ENCODE measurements at regions not wholly inside any gene's neighbourhood (a gene's known extent, or its start where the extent isn't known, plus 50 kb on each side); places are given as distances from the start of the nearest gene placed in this dataset.
"Not testable (repeated sequence)": the region's sequence is repeated elsewhere in the genome, so short reads cannot be mapped to it uniquely, and the experiment has no call there.

GRCh38 chr2:22167256-22167655 is 1043.5 kb downstream of the TDRD15 start:
- no peak for DNase-seq (ENCODE audit: low read depth)
- no peak overlapping the region for H3K4me3 ChIP-seq (ENCODE audit: low read depth, low read length)
- TF ChIP-seq, protein P1, sequence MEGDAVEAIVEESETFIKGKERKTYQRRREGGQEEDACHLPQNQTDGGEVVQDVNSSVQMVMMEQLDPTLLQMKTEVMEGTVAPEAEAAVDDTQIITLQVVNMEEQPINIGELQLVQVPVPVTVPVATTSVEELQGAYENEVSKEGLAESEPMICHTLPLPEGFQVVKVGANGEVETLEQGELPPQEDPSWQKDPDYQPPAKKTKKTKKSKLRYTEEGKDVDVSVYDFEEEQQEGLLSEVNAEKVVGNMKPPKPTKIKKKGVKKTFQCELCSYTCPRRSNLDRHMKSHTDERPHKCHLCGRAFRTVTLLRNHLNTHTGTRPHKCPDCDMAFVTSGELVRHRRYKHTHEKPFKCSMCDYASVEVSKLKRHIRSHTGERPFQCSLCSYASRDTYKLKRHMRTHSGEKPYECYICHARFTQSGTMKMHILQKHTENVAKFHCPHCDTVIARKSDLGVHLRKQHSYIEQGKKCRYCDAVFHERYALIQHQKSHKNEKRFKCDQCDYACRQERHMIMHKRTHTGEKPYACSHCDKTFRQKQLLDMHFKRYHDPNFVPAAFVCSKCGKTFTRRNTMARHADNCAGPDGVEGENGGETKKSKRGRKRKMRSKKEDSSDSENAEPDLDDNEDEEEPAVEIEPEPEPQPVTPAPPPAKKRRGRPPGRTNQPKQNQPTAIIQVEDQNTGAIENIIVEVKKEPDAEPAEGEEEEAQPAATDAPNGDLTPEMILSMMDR (IDR thresholded peaks at IDR 0.05; ENCODE audit: insufficient read depth, low read length), result no peak

- H3K4me3 ChIP-seq (ENCODE audit: low read depth, low read length), result no peak overlapping the region
- TF ChIP-seq, protein P1 (IDR thresholded peaks at IDR 0.05; ENCODE audit: insufficient read depth, low read length), result no peak
- DNase-seq (ENCODE audit: low read depth), result no peak
These were observed 1051.2 kb downstream of the TDRD15 start for GRCh38 chr2:22175003-22175402.

- no peak overlapping the region for H3K4me3 ChIP-seq (ENCODE audit: low read depth, low read length)
- DNase-seq (ENCODE audit: low read depth), result no peak
These were observed 1061.5 kb downstream of the TDRD15 start for GRCh38 chr2:22185251-22185650.

GRCh38 chr2:22186261-22186828 is 1062.6 kb downstream of the TDRD15 start:
- DNase-seq (ENCODE audit: low read depth), result not testable (repeated sequence)

More at GRCh38 chr2:22185251-22185650, 1061.5 kb downstream of the TDRD15 start:
- TF ChIP-seq, protein P1 (IDR thresholded peaks at IDR 0.05; ENCODE audit: insufficient read depth, low read length), result no peak

GRCh38 chr2:22189893-22190480 is 1066.2 kb downstream of the TDRD15 start:
- TF ChIP-seq, protein P1 (IDR thresholded peaks at IDR 0.05; ENCODE audit: insufficient read depth, low read length), result no peak
- no peak overlapping the region for H3K4me3 ChIP-seq (ENCODE audit: low read depth, low read length)
- DNase-seq (ENCODE audit: low read depth), result no peak

More at GRCh38 chr2:22186261-22186828, 1062.6 kb downstream of the TDRD15 start:
- H3K4me3 ChIP-seq (ENCODE audit: low read depth, low read length), result not testable (repeated sequence)

- no peak for DNase-seq (ENCODE audit: low read depth)
- TF ChIP-seq, protein P1 (IDR thresholded peaks at IDR 0.05; ENCODE audit: insufficient read depth, low read length), result no peak
- no peak overlapping the region for H3K4me3 ChIP-seq (ENCODE audit: low read depth, low read length)
These were observed 1070.5 kb downstream of the TDRD15 start for GRCh38 chr2:22194218-22194617.

GRCh38 chr2:22196806-22197205 is 1073.0 kb downstream of the TDRD15 start:
- no peak for DNase-seq (ENCODE audit: low read depth)
- TF ChIP-seq, protein P1 (IDR thresholded peaks at IDR 0.05; ENCODE audit: insufficient read depth, low read length), result no peak
- H3K4me3 ChIP-seq (ENCODE audit: low read depth, low read length), result no peak overlapping the region

Measured in fibroblast of the aortic adventitia (primary cell).